HL-60 (cell line): ENCODE measurements at regions not wholly inside any gene's neighbourhood (a gene's known extent, or its start where the extent isn't known, plus 50 kb on each side); places are given as distances from the start of the nearest gene placed in this dataset.

ENCODE experiments used
- DNase-seq, 2 experiments: peaks; one replicate each; pipeline ENCODE4 v3.0.0-alpha.2; 2010 to 2020; ENCODE audit warnings: low read depth in 1 of 2, low spot score in 1 of 2
- H3K27ac ChIP-seq: fragments of 250-450 bp; sonication (Bioruptor Pico); replicated peaks from 2 replicates; pipeline ENCODE4 v1.5.1; 2020; ENCODE audit warnings: mild to moderate bottlenecking, moderate library complexity
- H3K27me3 ChIP-seq: fragments of 250-450 bp; sonication (Bioruptor Pico); 2 replicates; pipeline ENCODE4 v1.5.1; 2021; ENCODE audit warnings: mild to moderate bottlenecking, moderate library complexity; ENCODE audit not compliant: insufficient read depth, poor library complexity, severe bottlenecking
- H3K4me3 ChIP-seq: replicated peaks from 2 replicates; pipeline ENCODE4 v1.5.1; 2011; ENCODE audit warnings: mild to moderate bottlenecking, control low read depth, low read length; ENCODE audit not compliant: insufficient read depth
- GABPA ChIP-seq: IDR thresholded peaks from 2 replicates; pipeline ENCODE4 v1.6.1; 2012; ENCODE audit warnings: low read depth
- POLR2AphosphoS5 ChIP-seq: IDR thresholded peaks from 2 replicates; pipeline ENCODE4 v1.6.1; 2012; ENCODE audit warnings: low read depth
- REST ChIP-seq: IDR thresholded peaks from 2 replicates; pipeline ENCODE4 v1.6.1; 2012; ENCODE audit warnings: low read depth; ENCODE audit not compliant: insufficient replicate concordance
- SPI1 ChIP-seq: IDR thresholded peaks from 2 replicates; pipeline ENCODE4 v1.6.1; 2012; ENCODE audit warnings: low read depth, mild to moderate bottlenecking, borderline replicate concordance
- TF ChIP-seq, protein P1 (sequence below): IDR thresholded peaks from one replicate; pipeline ENCODE4 v1.5.1; 2011; ENCODE audit warnings: low read length, control low read depth, inconsistent platforms; ENCODE audit not compliant: insufficient read depth

DNA sequence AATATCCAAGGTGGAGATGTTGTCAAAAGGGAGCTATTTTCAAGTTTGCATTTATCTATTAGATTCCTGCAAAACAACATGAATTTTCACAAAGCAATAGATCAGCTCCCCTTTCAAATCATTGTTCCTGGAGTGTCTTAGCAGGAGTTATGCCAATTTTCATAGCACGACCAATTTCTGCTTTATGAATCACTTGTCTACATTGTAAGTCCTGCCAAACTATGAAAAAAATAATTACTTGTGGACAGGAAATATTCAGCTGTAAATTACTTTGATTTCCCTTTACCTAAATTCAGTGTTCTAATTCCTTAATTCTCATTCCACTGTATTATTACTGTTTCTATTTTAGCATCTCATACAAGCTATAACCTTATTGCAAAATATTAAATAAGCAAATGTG lies 1289.6 kb downstream of the NSUN3 start:
- no peaks in the 10 kb centered on the region for H3K27me3 ChIP-seq
- TF ChIP-seq, protein P1, sequence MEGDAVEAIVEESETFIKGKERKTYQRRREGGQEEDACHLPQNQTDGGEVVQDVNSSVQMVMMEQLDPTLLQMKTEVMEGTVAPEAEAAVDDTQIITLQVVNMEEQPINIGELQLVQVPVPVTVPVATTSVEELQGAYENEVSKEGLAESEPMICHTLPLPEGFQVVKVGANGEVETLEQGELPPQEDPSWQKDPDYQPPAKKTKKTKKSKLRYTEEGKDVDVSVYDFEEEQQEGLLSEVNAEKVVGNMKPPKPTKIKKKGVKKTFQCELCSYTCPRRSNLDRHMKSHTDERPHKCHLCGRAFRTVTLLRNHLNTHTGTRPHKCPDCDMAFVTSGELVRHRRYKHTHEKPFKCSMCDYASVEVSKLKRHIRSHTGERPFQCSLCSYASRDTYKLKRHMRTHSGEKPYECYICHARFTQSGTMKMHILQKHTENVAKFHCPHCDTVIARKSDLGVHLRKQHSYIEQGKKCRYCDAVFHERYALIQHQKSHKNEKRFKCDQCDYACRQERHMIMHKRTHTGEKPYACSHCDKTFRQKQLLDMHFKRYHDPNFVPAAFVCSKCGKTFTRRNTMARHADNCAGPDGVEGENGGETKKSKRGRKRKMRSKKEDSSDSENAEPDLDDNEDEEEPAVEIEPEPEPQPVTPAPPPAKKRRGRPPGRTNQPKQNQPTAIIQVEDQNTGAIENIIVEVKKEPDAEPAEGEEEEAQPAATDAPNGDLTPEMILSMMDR, result no peak
- TF ChIP-seq POLR2AphosphoS5 (no peak), SPI1 (no peak), GABPA (no peak), REST (no peak)
- DNase-seq, result no peak
- H3K27ac ChIP-seq, result no peak overlapping the region
- no peak overlapping the region for H3K4me3 ChIP-seq

DNA sequence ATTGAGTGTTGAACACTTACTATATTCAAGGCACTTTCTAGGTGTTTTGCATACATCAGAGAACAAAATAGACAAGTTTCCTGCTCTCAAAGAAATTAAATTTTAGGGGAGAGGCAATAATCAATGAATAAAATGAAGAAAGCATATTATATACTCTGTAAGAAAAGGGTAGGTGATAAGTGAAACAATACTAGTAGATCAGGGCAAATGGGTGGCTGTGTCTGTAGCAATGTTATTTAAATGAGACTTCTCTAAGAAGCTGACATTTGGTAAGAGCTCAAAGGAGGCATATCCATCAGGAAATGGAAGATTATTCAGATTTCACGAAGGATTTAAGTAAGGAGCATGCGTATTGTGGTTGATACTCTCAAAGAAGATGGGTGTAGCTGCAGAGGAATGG lies 1291.6 kb downstream of the NSUN3 start:
- no peak for DNase-seq
- no peak overlapping the region for H3K4me3 ChIP-seq
- TF ChIP-seq, protein P1, result no peak
- TF ChIP-seq POLR2AphosphoS5 (no peak), SPI1 (no peak), GABPA (no peak), REST (no peak)
- H3K27me3 ChIP-seq, result no peaks in the 10 kb centered on the region
- no peak overlapping the region for H3K27ac ChIP-seq

DNA sequence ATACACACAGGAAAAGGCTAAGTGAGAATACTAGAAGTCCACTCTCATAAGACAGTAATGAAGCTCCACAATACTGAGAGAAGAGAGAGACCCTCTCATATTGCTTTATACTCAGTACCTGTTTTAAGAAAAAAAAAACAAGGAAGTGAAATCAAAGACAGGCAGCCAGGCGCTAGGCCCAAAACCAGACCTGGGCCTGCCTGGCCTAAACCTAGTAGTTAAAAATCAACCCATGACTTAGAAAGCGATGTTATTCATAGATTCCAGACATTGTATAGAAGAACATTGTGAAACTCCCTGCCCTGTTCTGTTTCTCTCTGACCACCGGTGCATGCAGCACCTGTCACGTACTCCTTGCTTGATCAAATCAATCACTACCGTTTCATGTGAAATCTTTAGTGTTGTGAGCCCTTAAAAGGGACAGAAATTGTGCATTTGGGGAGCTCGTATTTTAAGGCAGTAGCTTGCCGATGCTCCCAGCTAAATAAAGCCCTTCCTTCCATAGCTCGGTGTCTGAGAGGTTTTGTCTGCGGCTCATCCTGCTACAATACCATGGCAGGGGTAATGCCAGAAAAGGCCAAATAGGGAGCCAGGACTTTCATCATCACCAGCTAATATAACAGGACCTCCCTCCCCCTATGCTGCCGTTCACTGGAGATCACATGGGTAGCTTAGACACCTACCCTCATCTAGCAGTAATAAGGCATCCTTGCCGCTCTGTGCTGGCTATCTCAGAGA lies 1294.1 kb downstream of the NSUN3 start:
- Histone ChIP-seq H3K27ac (no peak overlapping the region), H3K4me3 (no peak overlapping the region), H3K27me3 (no peaks in the 10 kb centered on the region)
- DNase-seq, result no peak
- TF ChIP-seq, protein P1, result no peak
- no peak for TF ChIP-seq POLR2AphosphoS5
- TF ChIP-seq GABPA, result no peak
- no peak for TF ChIP-seq REST
- TF ChIP-seq SPI1, result no peak
